Limb (tissue), 2 donors: ENCODE measurements at regions not wholly inside any gene's neighbourhood (a gene's known extent, or its start where the extent isn't known, plus 50 kb on each side); places are given as distances from the start of the nearest gene placed in this dataset.

ENCODE experiments used
- DNase-seq, 2 donors: peaks; one replicate each; pipeline ENCODE4 v3.0.0-alpha.2; 2016; ENCODE audit errors: extremely low spot score in 2 of 2

DNA sequence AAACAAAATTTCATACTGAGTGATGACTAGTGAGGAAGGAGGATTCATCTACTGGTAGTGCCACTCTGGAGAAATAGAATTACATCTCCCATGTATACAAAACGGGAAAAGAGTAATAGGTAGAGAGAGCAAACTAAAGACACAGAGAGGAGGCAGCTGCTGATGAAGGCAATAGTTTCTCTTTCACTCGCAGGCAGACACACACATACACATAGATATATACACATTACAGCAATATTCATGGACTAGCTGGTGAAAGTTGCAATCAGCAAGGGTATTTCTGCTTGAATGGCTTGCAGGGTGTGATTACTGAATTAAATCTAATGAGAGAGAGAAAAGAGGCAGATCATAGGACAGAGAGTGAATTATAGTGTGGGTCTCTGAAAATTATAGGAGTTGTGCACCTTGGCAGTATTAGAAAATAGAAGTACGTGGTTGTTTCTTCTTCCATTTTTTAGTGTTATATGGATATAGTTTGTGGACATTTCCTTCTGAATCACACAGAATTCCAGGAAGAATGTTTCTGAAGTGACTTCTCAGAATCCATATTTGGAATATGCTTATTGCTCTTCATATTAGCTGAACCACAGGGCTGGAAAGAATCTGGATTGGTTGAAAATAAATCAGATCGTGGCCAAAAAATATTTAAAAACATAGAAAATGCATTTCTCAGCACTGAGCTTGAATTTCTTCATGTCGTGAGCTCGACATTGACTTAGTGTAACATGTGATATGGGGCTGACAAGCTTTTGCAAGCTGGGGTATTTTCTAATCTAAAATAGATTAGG lies 991.2 kb downstream of the TUSC7 start:
- DNase-seq = no peak

DNA sequence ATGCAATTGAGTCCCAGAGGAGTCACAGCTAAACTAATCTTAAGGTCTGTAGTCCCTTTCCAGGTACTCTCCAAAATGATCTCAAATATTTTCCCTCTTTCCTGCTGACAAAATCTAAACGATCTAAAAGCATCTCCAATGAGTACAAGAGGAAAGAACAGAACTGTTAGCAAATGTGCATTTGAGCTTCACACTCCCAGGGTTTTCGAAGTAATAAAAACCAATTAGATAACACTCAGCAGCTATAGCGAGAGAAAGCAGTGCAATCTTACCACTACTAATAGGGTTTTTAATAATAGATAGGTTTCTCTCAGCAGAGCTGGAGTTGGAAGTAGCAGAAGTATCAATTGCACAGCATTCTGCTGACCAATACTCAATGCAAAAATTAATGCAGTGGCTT lies 995.4 kb downstream of the TUSC7 start:
- no peak for DNase-seq

DNA sequence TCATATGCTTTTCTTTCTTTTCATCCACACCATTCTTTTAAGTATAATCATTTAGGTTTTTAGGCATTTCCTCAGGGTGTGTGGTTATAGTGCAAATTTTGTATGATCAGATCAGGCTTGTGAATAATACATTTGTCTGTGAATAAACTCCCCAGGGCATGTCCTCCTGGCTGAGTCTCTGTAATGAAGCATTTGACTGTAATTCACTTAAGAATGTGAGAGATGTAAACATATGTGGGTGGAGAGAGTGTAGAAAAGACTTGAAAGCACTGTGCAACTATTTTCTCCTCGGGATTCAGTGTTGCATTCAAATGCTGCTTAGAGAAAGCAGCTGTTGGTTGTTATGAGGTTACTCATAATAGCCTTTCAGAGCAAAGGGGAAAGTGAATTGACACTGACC lies 996.5 kb downstream of the TUSC7 start:
- DNase-seq = no peak

DNA sequence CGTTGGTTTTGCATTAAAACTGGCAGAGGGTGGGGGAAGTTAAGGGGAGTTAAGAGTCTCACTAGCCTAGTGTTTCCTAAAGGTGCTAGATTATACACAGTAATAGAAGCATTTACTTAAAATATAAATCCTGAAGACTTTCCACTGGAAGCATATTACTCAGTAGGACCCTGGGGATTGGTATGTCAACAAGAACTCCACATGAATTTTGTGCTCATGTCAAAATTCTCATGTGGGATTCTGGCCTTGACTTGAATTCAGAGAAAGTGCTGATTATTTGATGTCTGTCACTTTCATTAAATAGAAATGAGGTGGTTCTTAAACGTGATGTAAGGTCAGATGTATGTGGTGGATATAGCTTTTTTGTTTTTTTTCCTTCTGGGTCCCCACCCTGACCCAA lies 997.2 kb downstream of the TUSC7 start:
- DNase-seq = no peak

DNA sequence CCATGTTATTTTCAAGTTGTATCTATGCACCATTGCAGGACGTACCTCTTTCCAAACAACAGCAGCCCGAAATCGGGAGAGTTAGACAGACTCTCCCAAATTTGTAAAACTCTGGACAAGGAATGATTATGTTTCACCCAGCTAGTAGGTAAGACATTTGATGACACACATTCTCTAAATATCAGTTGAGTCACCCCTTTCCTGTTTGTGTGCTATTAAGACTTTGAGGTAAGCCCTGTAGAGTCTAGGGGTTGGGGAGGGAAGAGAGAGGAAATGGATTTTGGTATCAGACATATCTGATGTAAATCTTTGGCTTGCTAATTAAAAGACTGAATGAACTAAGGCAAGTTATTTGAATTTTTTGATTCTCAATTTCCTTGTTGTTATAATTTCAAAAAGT lies 999.0 kb downstream of the TUSC7 start:
- DNase-seq = no peak

DNA sequence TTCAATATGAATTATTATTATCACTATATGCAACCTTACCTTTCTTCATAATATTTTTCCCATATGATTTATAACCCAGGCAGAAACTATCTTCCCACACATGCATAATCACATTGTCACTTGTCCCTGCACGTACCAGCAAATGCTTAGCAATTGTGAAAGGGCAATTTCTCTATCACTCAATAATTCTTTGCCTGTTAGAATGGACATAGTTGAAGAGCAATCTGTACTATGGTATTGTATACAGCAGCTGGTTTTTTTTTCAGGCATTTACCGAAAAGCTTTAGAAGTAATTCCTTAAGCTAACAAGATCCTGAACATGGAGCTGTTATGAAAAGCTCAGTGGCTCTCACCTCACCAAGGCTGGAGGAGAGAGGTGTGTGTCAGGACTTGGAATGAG lies 999.5 kb downstream of the TUSC7 start:
- DNase-seq = no peak

DNA sequence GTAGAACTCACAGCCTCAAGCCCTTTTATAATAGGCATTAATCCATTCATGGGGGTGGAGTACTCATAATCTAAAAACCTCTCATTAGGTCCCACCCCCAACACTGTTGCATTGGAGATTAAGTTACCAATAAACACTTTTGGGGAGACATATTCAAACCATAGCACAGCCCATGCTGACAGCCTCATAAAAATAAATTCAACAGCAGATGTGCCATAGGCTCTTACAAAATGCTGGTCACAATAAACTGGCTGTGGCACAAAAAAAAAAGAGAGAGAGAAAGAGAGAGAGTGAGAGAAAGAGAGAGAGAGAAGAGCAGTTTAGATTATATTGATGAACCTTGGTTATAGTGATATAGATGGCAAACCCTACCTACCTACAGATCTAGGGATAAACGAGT lies 1000.9 kb downstream of the TUSC7 start:
- no peak for DNase-seq

DNA sequence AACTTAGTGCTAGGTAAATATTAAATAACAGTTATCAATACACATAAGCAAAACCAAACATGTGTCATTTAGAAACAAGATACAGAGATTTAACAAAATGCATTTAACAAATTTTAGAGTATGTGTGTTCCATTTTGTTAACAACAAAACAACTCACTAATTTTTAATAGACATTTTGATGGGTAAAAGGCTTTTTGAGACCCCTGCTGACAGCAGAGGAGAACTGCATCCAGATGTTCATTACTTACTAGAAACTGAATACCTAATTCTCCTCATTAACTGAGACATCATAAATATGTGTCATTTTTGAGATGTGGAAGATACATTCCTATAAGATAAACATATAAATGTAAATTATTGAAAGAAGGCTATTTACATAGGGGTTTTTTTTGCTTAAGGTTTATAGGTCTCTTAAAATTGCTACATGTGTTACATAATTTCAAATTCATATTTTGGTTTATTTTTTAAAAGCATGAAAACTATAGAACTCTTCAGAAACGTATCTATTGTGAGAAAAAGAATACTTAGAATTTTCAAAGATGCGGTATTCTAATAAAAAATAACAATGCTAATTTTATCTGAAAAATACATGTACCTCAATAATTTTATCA lies 1009.8 kb downstream of the TUSC7 start:
- DNase-seq = no peak

DNA sequence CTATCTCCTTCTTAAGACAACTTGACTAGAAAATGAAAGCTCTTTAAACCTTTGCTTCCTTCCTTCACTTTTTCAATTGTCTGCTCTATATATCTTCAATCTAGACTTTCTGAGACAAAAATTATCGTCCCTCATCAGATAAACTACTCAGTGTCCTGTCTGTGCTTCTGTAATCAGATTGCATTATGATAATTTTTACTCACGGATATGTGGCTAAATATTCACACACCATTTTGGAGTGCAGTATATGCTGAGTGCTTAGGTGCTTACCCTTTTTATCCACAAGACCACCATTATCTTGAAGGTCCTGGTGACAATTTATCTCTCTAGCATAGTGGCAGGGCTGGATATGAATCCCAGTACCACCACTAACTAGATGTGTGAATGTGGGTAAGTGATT lies 1012.3 kb downstream of the TUSC7 start:
- no peak for DNase-seq

DNA sequence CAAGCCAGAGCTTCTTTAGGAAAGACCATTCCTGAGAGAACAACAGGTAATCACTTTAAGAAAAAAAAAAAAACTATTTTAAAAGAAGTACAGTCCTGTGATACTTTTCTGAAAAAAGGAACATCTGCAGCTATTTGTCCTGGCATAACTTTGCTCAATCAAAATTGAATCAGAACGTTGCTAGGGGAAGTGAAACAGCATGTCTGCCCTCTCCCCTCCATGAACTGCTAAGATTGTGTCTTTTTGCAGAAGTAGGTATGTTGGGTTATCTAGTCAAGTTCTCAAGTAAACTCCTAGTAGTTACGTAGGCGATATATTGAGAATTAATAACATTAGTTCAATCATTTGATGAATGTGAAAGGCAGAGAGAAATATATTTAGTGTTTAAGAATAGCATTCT lies 1013.3 kb downstream of the TUSC7 start:
- DNase-seq = no peak

DNA sequence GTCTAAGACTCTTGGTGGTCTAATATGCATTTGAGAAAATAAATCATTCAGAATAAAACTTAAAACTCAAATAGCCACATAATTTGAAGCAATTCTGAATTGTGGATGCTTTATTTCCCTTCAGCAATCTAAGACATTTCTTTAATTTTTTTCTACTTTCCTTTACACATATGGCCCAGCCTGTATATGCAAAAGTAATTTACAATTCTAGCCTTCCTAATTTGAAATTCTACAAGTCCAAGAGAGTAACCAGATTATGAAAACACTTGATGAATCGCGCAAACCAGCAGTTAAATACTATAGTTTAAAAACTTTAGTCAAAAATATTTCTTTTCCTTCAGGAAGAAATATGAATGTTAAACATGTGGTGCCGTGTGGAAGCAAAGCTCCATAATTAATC lies 1014.2 kb downstream of the TUSC7 start:
- no peak for DNase-seq

DNA sequence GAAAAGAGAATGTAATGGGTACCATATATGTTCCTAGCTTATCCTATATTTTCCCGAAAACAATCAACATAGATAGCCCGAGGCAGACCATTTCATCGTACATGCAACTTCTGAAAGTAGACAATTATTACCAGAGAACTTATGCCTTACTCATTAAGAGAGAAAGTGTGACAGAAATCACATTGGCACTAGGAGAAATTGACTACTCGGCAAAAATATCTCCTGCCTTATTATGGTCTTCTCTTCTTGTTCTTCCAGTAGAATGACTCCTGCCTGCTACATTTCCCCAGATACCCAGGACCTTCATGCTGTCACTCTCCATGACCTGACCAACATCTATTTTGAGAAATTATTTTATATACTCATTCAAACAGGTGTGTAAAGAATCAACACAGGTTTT lies 1015.7 kb downstream of the TUSC7 start:
- no peak for DNase-seq

DNA sequence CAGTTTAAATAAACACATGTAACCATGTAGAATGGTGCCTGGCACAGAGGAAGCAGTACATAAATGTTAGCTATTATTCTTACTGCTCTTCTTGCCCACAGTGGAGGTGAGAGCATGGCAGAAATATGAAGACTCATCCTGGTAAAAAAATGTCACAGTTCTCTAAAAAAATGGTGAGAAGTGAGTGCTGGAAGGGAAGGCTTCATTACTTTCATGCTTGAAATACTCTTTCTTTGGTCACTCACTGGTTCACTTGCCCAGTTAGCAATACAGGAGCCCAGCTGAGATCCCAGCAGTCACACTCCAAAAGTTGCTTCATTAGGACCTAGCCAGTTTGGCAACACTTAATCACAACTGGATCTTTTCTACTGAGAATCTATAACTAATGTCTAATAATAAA lies 1017.2 kb downstream of the TUSC7 start:
- no peak for DNase-seq

DNA sequence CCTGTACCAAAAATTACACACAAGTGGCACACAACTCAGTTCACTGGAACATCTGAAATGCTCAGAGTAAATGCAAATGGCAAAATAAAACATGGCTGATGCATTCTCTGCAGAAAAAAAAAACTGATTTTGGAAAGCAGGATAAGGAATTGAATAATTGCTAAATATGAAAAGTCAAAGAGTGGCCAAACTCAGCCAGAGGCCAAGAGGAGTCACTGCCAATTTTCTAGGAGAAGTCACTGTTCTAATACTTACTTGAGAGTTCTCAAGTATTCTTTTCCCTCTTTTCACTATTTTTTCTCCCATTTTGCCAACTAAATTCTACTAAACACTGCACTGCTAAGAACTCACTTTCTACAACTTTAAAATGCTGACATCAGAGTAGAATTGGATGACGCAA lies 1018.6 kb downstream of the TUSC7 start:
- DNase-seq = no peak

DNA sequence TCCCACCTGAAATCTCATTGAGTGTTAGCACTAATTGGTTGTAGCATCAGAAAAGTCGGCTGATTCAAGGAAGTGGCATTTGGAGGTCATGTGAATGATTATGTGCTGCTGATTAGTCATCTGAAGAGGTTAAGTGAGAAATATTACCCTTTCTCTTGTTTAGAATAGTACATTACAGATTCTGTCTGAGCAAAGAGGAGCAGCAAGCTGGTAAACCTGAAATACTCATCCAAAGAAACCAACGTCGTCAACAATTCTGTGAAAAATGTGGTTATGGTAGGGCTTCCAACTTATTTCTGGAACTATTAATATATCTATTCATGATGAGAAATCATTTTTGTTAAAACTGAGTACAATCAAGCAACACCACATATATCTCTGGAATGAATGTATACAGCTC lies 1024.9 kb downstream of the TUSC7 start:
- DNase-seq = no peak

DNA sequence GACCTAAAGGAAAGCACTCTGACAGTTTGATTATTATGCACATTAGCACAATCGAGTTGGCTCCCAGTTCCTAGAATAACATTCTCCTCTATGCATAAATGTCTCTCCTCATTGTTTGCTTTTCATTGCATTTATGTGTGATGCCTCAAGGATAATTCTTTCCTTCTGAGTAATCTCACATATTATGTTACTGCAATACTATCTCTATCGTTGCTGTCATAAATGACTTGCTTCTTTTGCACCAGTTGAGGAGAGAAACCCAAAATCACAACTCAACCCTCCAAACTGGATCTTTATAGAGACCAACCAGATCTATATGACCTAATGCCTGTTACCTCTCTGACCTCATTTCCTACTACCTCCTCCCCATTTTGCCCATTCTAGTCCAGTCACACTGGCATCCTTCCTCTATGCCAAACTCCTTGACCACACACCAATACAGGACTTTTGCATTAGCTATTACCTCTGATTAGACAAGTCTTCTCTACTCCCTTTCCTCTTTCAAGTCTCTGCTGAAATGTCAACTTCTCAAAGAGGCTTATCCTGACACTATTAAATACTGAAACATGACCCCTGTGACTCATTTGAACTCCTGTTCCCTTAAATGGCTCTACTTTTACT lies 1026.0 kb downstream of the TUSC7 start:
- DNase-seq = no peak

DNA sequence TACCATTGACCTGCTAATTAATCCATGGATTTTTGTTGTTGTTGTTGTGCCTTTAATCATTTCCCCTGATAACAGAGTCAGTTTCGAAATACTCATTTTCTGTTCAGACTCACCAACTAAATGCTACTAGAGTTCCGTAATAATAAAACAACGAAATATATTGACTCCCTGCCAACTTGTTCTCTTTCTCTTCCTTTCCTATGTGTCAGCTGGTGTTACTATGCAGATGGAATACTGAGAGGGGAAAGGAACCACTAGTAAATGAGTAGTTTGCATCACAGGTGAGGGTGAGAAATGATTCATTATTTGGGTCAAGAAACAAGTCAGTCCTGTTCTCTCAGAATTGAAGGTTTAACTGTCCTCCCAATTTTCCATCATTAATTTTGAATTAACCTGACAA lies 1027.3 kb downstream of the TUSC7 start:
- DNase-seq = no peak

DNA sequence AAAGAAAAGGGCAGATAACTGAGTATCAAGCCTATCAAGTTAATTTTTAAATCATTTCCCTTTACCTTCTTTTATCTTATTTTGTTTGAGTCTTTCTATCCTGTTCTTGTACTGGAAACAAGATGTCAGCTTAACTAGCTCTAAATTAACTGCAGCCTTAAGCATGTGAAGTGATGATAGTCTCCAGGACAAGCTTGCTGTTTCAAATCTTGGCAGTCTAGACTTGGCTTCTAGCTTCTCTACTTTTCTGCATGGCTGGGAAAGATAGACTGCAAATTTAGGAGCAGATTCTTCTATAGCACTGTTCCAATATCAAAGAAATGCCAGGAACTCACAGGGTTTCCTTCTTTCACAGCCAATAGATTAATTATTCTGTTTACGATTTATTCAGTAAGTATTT lies 1034.4 kb downstream of the TUSC7 start:
- DNase-seq = no peak

DNA sequence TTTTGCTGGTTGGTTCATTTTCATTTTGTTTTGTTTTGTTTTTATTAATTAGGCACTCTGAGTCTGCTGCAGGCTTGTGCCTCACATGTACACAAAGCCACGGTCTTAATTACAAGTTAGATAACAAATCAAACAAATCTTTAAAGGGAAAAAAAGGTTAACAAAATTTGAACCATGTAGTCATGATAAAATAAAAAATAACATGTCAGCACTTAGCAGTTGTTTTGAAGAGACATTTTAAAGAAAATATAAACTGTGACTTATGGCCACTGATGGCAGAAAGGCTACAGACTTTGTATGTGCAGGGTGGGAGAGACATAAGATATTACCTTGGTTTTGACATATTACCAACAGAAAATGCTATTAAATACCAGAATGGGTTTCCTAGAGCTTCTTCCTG lies 1035.4 kb downstream of the TUSC7 start:
- DNase-seq = no peak

DNA sequence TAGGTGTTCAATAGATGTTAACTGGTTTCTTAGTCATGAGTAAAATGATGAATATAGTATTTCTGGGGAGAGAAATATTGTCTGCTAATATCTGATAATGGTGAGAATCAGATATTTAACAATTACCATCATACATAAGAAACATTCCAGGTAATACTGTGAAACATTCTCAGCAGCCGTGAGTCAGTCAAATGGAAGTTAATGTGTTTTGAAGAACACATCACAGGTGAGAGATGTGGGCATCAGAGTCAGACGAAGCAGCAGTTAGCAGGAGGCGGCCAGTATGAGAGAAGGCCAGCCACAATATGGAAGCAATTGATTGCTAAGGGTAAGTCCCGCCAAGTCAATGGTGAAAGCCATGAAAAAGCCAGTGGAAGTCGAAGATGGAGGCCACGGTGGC lies 1035.9 kb downstream of the TUSC7 start:
- no peak for DNase-seq

DNA sequence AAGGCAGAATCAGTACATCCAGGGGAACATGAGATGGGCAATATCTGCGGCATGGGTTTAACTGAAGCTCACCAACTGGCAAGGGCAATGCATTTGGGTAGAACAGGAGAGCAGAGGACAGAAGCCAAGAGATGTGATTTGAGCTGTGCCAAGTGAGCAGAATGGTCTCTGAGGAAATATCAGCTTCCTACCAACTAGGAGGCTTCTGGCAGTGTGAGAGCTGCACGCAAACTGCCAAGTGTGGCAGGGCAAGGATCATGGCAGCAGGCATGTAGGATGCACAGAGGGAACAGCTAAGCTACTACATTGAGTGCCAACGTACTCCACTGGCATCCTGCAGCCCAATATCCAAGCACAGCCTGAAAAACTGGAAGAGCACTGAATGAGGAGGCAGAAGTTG lies 1036.5 kb downstream of the TUSC7 start:
- no peak for DNase-seq

DNA sequence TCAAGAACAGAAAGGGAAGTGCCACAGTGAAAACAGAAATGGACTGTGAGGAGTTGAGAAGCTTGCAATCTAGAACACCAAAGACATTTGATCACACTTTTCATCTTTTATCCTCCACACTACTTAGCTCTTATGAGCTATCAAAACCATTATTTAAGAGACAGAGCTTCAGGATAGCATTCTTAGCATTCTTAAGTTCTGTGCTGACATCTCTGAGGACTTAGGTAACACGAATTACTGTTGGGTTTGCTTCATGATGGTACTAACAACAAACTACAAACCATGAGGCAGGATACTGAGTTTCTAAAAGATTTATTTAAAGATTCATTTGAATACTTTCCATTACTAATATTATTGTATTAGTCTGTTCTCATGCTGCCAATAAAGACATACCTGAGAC lies 1038.6 kb downstream of the TUSC7 start:
- no peak for DNase-seq

DNA sequence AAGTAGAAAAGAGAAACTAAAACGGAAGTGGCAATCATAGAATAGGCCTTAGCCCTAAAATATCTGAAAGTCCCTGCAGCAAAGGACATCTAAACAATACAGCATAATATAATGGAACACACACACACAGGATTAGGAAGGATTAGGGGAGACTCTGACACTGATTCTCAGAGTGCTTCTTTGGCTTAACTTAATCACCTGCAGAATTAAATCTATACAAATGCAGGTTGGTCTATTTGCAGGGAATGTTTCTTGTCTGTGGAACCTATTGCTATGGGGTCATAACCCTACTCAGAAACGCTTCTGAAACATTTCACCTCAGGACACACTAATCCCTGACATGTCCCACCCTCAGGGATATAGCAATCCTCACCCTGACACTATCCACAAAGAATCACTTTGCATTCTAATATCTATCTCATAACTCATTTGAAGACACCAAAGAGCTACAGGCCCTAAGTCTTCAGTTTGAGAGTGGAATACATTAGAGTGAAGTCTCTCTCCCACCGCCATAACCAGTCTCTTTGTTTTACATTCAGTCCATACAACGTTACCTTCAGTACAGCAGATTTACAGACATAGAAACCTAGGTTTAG lies 1041.2 kb downstream of the TUSC7 start:
- no peak for DNase-seq
